Suprapubic skin (tissue), 4 donors: ENCODE measurements at regions not wholly inside any gene's neighbourhood (a gene's known extent, or its start where the extent isn't known, plus 50 kb on each side); places are given as distances from the start of the nearest gene placed in this dataset.

ENCODE experiments used
- CTCF ChIP-seq, 2 donors: fragments of 200-600 bp in 1 of 2; fragments of 450-650 bp in 1 of 2; sonication (generic) in 1 of 2; IDR thresholded peaks; one replicate each; pipeline ENCODE4 v1.5.1; 2016 to 2019; ENCODE audit warnings: antibody characterized with exemption in 2 of 2, mild to moderate bottlenecking in 1 of 2, moderate library complexity in 1 of 2
- EP300 ChIP-seq: sonication (generic); formaldehyde crosslinking; IDR thresholded peaks from one replicate; pipeline ENCODE4 v1.6.1; 2017; ENCODE audit warnings: antibody characterized with exemption
- POLR2A ChIP-seq, 2 donors: fragments of 450-650 bp; IDR thresholded peaks; one replicate each; pipeline ENCODE4 v1.6.1; 2017; ENCODE audit warnings: antibody characterized with exemption in 2 of 2, mild to moderate bottlenecking in 2 of 2, moderate library complexity in 2 of 2
- POLR2AphosphoS5 ChIP-seq, 3 donors: sonication (generic); formaldehyde crosslinking; IDR thresholded peaks; one replicate each; pipeline ENCODE4 v1.6.1; 2017; ENCODE audit warnings: antibody characterized with exemption in 3 of 3

GRCh38 chr3:152184971-152185686 lies 83.6 kb upstream of the MBNL1 start:
- no peak for TF ChIP-seq CTCF (IDR thresholded peaks at IDR 0.05)
- no peak for TF ChIP-seq POLR2AphosphoS5 (IDR thresholded peaks at IDR 0.05)
- TF ChIP-seq POLR2A (IDR thresholded peaks at IDR 0.05) = no peak
- TF ChIP-seq EP300 = no peak
